ENCODE measurements at regions not wholly inside any gene's neighbourhood (a gene's known extent, or its start where the extent isn't known, plus 50 kb on each side); places are given as distances from the start of the nearest gene placed in this dataset.

- no peak for DNase-seq (ENCODE audit: low spot score)
These were observed 79.0 kb downstream of the LBH start for GRCh38 chr2:30310371-30310770.

GRCh38 chr2:30310955-30311354 is 79.6 kb downstream of the LBH start:
- no peak for DNase-seq (ENCODE audit: low spot score)

GRCh38 chr2:30311711-30312110 is 80.4 kb downstream of the LBH start:
- no peak for DNase-seq (ENCODE audit: low spot score)

- DNase-seq (ENCODE audit: low spot score): no peak
These were observed 81.6 kb downstream of the LBH start for GRCh38 chr2:30312916-30313315.

GRCh38 chr2:30314981-30315380 is 83.6 kb downstream of the LBH start:
- DNase-seq (ENCODE audit: low spot score): no peak

- no peak for DNase-seq (ENCODE audit: low spot score)
These were observed 84.2 kb downstream of the LBH start for GRCh38 chr2:30315391-30316063.

GRCh38 chr2:30316408-30316807 is 85.1 kb downstream of the LBH start:
- DNase-seq (ENCODE audit: low spot score): no peak

- no peak for DNase-seq (ENCODE audit: low spot score)
These were observed 87.9 kb downstream of the LBH start for GRCh38 chr2:30318987-30319782.

- peak; percentile 58 for DNase-seq (ENCODE audit: low spot score)
These were observed 90.1 kb downstream of the LBH start for GRCh38 chr2:30321466-30321865.

- no peak for DNase-seq (ENCODE audit: low spot score)
These were observed 92.2 kb downstream of the LBH start for GRCh38 chr2:30323499-30323898.

- no peak for DNase-seq (ENCODE audit: low spot score)
These were observed 93.0 kb downstream of the LBH start for GRCh38 chr2:30324245-30324908.

- DNase-seq (ENCODE audit: low spot score): no peak
These were observed 94.4 kb downstream of the LBH start for GRCh38 chr2:30325600-30326328.

- DNase-seq (ENCODE audit: low spot score): no peak
These were observed 95.2 kb downstream of the LBH start for GRCh38 chr2:30326497-30326896.

- DNase-seq (ENCODE audit: low spot score): no peak
These were observed 99.7 kb downstream of the LBH start for GRCh38 chr2:30331038-30331437.

- no peak for DNase-seq (ENCODE audit: low spot score)
These were observed 100.5 kb downstream of the LBH start for GRCh38 chr2:30331869-30332268.

- no peak for DNase-seq (ENCODE audit: low spot score)
These were observed 101.6 kb downstream of the LBH start for GRCh38 chr2:30332791-30333453.

GRCh38 chr2:30334762-30335363 is 103.5 kb downstream of the LBH start:
- DNase-seq (ENCODE audit: low spot score): no peak

- DNase-seq (ENCODE audit: low spot score): no peak
These were observed 104.8 kb downstream of the LBH start for GRCh38 chr2:30336084-30336483.

- no peak for DNase-seq (ENCODE audit: low spot score)
These were observed 105.9 kb downstream of the LBH start for GRCh38 chr2:30336978-30337841.

GRCh38 chr2:30338475-30338874 is 107.1 kb downstream of the LBH start:
- no peak for DNase-seq (ENCODE audit: low spot score)
